GM12892 (cell line): ENCODE measurements at regions not wholly inside any gene's neighbourhood (a gene's known extent, or its start where the extent isn't known, plus 50 kb on each side); places are given as distances from the start of the nearest gene placed in this dataset.

Experiments used
- POLR2A ChIP-seq: IDR thresholded peaks from 2 replicates; pipeline ENCODE4 v1.6.1; 2011; ENCODE audit warnings: low read depth, low read length, control low read depth
- POLR2AphosphoS5 ChIP-seq: IDR thresholded peaks from 2 replicates; pipeline ENCODE4 v1.6.1; 2011; ENCODE audit warnings: low read depth, low read length, control low read depth

DNA sequence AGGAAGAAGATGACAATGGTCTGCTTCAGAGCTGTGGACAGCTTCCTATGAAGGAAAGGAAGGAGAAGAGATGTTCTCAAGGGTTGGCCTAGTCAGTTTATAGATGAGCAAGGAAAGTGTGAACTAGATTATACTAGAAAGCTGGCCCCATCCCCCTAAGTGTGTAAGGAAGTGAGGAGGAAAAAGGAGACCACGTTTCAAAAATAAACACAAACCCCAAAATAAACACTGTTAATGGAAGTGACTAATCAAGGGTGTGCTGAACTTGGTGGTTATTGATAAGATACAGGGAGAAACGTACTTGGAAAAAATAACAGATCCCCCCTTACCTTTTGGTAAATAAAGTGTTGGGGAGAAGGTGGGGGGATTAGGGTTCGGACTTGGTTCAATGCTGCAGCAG is 267.1 kb downstream of the SOX9 start:
- TF ChIP-seq POLR2A: no peak
- no peak for TF ChIP-seq POLR2AphosphoS5
